Right forelimb (tissue), 1 donor: ENCODE measurements at regions not wholly inside any gene's neighbourhood (a gene's known extent, or its start where the extent isn't known, plus 50 kb on each side); places are given as distances from the start of the nearest gene placed in this dataset.
"Not testable (repeated sequence)": the region's sequence is repeated elsewhere in the genome, so short reads cannot be mapped to it uniquely, and the experiment has no call there.

ENCODE experiments used
- DNase-seq: peaks from one replicate; pipeline ENCODE4 v3.0.0-alpha.2; 2018

DNA sequence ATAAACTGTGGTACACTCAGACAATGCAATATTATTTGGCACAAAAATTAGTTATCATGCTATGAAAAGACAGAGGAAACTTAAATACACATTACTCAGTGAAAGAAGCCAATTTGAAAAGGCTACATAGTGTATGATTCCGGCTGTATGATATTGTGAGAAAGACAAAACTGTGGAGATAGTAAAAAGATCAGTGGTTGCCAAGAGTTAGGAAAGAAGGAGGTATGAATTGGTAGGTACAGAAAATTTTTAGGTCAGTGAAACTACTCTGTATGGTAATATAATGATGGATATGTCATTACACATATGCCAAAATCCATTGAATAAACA is 458.8 kb upstream of the CBLB start:
- no peak for DNase-seq

GRCh38 chr3:106328224-106328623 is 459.4 kb upstream of the CBLB start:
- no peak for DNase-seq

GRCh38 chr3:106329521-106329920 is 460.7 kb upstream of the CBLB start:
- no peak for DNase-seq

DNA sequence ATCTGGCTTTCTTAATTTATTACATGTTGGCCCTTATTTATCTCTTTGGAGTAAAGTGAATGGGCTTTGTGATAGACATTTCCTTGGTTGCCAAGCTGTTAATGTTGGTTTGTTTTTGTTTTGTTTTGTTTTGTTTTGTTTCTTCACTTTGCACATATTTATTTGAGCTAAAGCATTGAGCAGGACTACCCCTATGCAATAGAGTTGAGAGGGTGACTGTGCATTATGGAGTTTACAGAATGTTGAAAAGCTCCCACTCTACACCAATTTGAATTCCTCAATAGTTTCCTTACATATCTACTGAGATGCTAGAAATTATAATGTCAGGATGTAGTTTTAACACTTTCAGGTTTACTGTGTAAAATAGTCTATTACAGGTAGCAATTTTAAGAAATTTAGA is 462.8 kb upstream of the CBLB start:
- DNase-seq, result no peak

DNA sequence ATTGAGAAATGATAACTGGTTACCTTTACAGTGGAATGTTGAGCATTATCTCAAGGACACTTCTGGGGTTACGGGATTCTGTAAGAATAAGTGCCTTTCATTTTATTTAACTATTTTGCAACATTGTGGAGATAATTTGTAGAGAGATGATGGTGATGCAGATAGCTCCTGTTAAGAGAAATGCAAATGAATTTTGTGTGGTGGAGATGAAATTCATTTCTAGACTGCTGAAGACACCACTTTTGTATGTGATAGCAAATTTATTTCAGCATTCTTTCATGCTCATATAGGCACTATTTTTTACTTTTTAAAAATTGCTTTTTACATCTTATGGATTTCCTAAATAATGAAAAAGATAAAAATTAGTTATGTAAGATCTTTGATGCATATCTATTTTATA is 463.3 kb upstream of the CBLB start:
- DNase-seq, result no peak

- DNase-seq, result no peak
Observed at GRCh38 chr3:106332884-106333283, 464.1 kb upstream of the CBLB start.

GRCh38 chr3:106333911-106334618 is 465.3 kb upstream of the CBLB start:
- DNase-seq, result no peak

GRCh38 chr3:106336619-106337018 is 467.8 kb upstream of the CBLB start:
- DNase-seq, result no peak

DNA sequence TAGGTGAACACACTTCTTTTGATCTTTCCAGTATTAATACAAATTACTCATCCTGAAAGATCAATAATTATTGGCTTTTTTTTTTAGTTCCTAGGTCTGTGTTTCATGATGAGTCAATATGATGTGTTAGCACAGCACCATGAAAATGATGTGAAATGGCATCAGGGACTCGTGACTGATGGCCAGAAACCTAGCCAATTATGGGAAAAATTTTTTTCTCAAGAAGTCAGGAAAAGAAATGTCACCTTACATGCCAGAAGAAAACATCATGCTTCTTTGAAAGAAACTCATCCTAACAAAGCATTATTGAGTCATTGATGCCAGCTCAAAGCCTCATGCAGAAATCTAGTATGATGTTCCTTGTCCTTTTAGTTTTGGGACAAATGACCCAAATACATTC is 468.3 kb upstream of the CBLB start:
- no peak for DNase-seq

GRCh38 chr3:106338582-106339214 is 469.9 kb upstream of the CBLB start:
- DNase-seq, result no peak

DNA sequence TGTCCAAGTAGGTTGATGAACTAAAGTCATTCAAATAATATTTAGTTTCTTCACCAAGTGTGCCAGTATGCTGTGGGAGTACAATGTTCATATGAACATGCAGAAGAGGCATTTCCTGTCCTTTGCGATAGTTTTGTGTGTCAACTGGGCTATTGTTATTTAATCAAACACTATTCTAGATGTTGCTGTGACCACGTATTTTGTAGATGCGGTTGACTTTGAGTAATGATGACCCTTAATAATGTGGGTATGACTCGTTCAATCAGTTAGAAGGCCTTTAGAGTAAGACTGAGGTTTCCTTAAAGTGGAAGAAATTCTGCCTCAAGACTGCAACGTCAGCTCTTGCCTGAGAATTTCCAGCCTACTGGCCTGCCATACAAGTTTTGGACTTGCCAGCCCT is 470.7 kb upstream of the CBLB start:
- no peak for DNase-seq

GRCh38 chr3:106341087-106341486 is 472.3 kb upstream of the CBLB start:
- DNase-seq, result no peak

DNA sequence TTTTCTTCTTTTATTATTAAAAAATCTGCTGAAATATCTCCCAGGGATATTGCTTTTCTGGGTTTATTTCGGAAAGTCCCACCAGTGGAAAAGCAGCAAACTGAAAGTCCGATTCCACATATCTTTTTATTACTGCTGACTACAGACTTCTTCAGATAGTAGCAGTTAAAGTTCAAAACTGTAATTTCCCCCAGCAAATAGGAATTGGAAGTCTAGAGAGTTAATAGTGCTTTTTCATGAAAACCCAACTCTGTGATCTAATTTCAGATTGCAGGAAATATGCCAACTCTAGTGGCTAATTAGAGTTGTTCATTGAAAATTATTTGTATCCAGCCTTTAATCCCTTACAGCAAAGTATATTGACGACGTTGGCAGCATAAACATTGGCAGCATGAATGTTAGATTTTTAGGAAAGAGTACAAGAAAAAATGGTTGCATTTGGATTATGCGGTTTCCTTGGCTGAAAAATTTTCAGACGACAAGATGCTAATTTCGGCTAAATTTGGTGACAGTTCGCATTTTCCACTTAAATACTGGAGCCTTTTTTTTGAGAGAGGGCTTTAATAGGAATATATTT is 472.9 kb upstream of the CBLB start:
- DNase-seq, result no peak

- DNase-seq, result no peak
Observed at GRCh38 chr3:106342386-106342785, 473.6 kb upstream of the CBLB start.

GRCh38 chr3:106343811-106344210 is 475.0 kb upstream of the CBLB start:
- DNase-seq, result no peak

DNA sequence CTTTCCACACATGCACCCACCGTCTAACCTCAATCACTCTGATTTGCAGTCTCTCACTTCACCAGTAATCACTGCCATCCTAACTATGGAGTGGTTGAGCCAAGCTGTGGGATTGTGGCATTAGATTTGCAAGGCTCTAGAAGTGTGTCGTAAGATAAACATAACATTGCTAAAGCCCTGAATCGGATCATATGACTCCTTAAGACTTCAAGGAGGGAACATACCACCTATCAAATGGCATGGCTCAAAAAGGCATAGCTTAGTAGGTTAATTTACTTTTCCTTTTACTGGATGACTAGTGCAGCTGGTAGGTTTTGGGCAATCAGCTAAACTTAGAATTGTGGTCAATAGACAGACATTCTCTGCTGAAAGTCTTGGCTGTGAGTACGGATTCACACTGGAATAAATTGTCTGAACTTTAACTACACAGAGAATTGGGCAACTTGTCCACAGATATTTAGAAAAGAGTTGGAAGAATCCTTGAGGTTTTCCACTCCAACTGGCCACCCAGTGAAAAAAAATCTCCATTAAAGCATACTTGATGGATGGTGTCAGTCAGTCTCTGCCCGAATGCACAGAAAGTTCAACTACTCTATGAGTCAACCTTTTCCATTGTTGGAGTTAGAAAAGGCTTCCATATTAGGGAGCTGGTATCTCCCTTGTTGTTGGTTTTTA is 476.7 kb upstream of the CBLB start:
- no peak for DNase-seq

DNA sequence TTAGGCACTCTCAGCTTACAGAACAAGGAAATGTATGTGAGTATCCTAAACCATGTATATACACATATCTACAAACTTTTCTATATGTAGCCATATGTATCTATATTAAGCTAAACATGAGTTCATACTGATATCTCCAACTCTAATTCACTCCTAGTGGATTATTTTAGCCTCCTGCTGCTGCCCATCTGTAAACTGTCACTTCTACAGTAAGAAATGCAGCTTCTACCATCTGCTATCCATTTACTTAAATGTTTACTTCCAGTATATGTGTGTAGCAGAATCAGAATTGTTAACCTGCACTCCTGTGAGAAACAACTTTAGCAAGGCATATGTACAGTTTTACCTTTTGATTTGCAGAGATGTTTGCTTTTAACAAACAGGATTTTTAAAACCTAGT is 478.5 kb upstream of the CBLB start:
- DNase-seq, result no peak

- no peak for DNase-seq
Observed at GRCh38 chr3:106348139-106348690, 479.4 kb upstream of the CBLB start.

DNA sequence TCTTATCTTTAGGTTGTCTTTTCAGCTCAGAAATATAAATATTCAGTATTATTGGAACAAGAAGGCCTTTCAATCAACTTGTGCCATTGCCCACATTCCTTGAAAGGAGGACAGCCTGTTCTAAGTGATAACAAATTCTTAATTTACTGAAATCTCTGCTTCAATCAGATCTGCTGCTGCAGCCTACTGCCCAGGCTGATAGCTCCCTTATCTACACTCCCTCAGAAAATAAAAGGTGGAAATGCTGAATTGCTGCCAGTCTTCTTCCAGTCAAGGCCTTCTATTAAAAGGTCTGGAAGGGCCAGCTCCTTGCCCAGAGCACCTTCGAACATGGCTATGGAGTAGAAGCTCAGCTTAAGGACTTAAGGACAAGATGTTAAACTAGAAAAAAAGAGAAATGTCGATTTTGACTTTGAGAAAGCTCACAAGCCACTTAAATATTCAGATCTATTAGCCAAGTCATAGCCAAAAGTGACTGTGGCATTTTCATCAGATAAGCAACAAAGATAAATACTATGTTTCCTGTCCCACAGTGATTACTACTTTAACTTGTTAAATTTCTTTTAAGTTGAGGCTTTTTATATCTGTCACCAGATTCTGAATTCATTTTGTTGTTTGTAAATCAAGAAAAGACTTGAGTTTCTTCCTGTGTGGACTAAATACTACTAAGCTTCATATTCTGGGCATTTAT is 480.5 kb upstream of the CBLB start:
- DNase-seq, result no peak

- DNase-seq, result no peak
Observed at GRCh38 chr3:106355873-106356272, 487.1 kb upstream of the CBLB start.

- DNase-seq, result no peak
Observed at GRCh38 chr3:106359692-106360091, 490.9 kb upstream of the CBLB start.

DNA sequence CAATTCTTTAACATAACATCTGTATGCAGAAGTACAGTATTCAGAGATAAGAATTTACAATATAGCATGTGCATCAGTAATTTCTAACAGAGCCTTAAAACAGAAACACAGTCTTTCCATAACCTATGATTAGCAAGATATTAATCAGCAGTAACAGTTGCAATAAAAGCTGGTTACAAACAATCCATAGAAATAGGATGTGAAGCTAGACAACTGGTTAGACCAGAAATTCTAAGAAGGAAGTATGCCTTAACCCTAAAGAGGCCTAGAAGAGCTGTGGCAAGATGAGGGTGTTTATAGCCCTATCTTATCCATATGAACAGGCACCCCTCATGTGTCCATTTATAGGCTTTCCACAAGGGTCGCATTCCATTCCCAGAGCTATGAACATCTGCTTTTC is 492.1 kb upstream of the CBLB start:
- DNase-seq, result not testable (repeated sequence)

DNA sequence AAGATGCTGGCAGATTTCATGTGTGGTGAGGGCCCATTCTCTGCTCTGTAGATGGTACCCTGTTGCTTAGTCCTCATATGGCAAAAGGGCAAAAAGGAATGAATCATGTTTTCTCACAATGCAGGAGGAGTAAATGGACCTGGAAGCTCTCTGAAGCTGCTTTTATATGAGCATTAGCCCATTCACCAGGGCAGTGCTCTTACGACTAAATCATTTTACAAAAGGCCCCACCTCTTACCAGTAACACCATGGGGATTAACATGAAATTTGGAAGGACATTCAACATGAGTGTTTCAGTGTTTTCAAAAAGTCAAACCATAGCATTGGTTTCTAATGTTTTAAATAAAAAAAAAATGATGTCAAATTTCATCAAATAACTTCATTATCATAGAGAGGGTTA is 495.7 kb upstream of the CBLB start:
- no peak for DNase-seq
